Ascending aorta (tissue), 2 donors: ENCODE measurements at regions not wholly inside any gene's neighbourhood (a gene's known extent, or its start where the extent isn't known, plus 50 kb on each side); places are given as distances from the start of the nearest gene placed in this dataset.
A peak's percentile ranks its signal among the peaks of the same experiment; 100 is the strongest.
"Not testable (repeated sequence)": the region's sequence is repeated elsewhere in the genome, so short reads cannot be mapped to it uniquely, and the experiment has no call there.

Experiments
- DNase-seq, 2 donors: peaks; one replicate each; pipeline ENCODE4 v3.0.0-alpha.2; 2019; ENCODE audit warnings: low spot score in 2 of 2
- H3K27ac ChIP-seq, 2 donors: fragments of 200-600 bp; sonication (generic); one replicate each; pipeline ENCODE4 v1.5.1; 2016 to 2017; ENCODE audit warnings: mild to moderate bottlenecking in 1 of 2
- H3K27me3 ChIP-seq: fragments of 200-600 bp; sonication (generic); one replicate; pipeline ENCODE4 v1.5.1; 2017
- H3K36me3 ChIP-seq, 2 donors: fragments of 200-600 bp; sonication (generic); one replicate each; pipeline ENCODE4 v1.5.1; 2016
- H3K4me1 ChIP-seq, 2 donors: fragments of 200-600 bp; sonication (generic); one replicate each; pipeline ENCODE4 v1.5.1; 2016 to 2017; ENCODE audit warnings: mild to moderate bottlenecking in 1 of 2
- H3K4me3 ChIP-seq, 2 donors: fragments of 200-600 bp; sonication (generic); one replicate each; pipeline ENCODE4 v1.5.1; 2016 to 2017; ENCODE audit warnings: mild to moderate bottlenecking in 1 of 2
- H3K9me3 ChIP-seq, 2 donors: fragments of 200-600 bp; sonication (generic); one replicate each; pipeline ENCODE4 v1.5.1; 2016
- intact Hi-C: fragments of 100-400 bp; cut with DNase I; formaldehyde crosslinking; loops from one replicate; pipeline ENCODE4 v1.15.1; 2023
- TF ChIP-seq, protein P1 (sequence below), 3 experiments: fragments of 200-600 bp in 2 of 3; fragments of 450-650 bp in 1 of 3; sonication (generic) in 2 of 3; IDR thresholded peaks; one replicate each; pipeline ENCODE4 v1.5.1; 2016 to 2019; ENCODE audit warnings: antibody characterized with exemption in 3 of 3, mild to moderate bottlenecking in 1 of 3, moderate library complexity in 1 of 3

DNA sequence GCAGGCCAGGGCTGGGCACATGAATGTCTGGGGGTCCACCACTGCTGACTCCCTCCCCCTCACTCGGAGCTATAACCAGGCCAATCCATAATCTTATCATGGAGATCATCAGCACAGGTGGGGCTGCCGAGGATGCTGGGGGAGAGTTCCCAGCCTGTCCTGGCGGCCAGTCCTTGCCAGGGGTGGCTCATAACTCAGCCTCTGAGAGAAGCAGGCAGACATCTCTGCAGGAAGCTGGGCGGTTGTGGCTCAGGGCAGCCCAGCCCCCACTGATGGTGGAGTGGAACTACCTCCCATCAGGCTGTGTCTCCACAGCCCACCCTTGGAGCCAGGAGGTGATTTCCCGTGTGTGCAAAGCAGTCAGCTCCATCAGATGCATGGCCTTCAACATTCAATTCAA, 109.4 kb upstream of the ZNF92 start:
- Histone ChIP-seq H3K36me3 (no peaks in the 10 kb centered on the region), H3K4me1 (no peaks in the 10 kb centered on the region), H3K27me3 (no peaks in the 10 kb centered on the region), H3K4me3 (no peak overlapping the region), H3K27ac (no peak overlapping the region), H3K9me3 (no peaks in the 10 kb centered on the region)
- DNase-seq: no peak
- TF ChIP-seq, protein P1, sequence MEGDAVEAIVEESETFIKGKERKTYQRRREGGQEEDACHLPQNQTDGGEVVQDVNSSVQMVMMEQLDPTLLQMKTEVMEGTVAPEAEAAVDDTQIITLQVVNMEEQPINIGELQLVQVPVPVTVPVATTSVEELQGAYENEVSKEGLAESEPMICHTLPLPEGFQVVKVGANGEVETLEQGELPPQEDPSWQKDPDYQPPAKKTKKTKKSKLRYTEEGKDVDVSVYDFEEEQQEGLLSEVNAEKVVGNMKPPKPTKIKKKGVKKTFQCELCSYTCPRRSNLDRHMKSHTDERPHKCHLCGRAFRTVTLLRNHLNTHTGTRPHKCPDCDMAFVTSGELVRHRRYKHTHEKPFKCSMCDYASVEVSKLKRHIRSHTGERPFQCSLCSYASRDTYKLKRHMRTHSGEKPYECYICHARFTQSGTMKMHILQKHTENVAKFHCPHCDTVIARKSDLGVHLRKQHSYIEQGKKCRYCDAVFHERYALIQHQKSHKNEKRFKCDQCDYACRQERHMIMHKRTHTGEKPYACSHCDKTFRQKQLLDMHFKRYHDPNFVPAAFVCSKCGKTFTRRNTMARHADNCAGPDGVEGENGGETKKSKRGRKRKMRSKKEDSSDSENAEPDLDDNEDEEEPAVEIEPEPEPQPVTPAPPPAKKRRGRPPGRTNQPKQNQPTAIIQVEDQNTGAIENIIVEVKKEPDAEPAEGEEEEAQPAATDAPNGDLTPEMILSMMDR (IDR thresholded peaks at IDR 0.05): no peak
- intact Hi-C loops: no loop called here

DNA sequence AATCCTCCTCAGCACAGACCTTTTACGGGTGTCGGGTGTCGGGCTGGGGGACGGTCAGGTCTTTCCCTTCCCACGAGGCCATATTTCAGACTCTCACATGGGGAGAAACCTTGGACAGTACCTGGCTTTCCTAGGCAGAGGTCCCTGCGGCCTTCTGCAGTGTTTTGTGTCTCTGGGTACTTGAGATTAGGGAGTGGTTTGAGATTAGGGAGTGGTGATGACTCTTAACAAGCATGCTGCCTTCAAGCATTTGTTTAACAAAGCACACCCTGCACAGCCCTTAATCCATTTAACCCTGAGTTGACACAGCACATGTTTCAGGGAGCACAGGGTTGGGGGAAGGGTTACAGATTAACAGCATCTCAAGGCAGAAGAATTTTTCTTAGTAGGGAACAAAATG, 113.0 kb upstream of the ZNF92 start:
- H3K36me3 ChIP-seq, intact Hi-C loops, H3K4me1 ChIP-seq, H3K9me3 ChIP-seq, H3K27ac ChIP-seq, H3K4me3 ChIP-seq, DNase-seq, H3K27me3 ChIP-seq: not testable (repeated sequence)

DNA sequence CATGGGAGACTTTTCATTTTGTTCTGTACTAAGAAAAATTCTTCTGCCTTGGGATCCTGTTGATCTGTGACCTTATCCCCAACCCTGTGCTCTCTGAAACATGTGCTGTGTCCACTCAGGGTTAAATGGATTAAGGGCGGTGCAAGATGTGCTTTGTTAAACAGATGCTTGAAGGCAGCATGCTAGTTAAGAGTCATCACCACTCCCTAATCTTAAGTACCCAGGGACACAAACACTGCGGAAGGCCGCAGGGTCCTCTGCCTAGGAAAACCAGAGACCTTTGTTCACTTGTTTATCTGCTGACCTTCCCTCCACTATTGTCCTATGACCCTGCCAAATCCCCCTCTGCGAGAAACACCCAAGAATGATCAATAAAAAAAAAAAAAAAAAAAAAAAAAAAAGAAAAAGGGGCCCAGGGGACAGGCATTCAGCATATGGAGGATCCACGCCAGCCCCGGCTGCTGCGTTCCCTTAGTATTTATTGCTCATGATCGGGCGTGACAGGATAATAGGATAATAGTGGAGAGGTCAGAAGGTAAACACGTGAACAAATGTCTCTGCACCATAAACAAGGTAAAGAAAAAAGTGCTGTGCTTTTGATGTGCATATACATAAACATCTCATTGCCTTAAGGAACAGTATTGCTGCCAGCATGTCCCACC, 113.7 kb upstream of the ZNF92 start:
- H3K4me1 ChIP-seq, H3K9me3 ChIP-seq, H3K36me3 ChIP-seq, DNase-seq, H3K4me3 ChIP-seq, H3K27me3 ChIP-seq, H3K27ac ChIP-seq, intact Hi-C loops: not testable (repeated sequence)

DNA sequence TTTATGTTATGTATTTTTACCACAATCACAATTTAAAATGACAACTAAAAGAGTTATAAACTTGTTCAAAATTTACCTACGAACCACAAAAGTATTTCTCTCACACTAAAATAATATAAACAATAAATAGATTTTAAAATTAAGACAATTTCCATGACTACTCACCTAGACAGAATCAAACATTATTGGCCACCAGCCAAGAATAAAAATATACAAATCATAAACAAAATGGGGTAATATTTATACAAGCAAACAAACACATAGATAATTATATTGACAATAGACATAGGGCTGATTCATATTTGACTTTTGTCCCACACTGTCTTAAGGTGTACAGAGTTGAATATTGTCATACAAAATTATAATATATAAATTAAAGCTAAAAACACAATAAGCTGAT, 119.6 kb upstream of the ZNF92 start:
- no peaks in the 10 kb centered on the region for H3K4me1 ChIP-seq
- no peaks in the 10 kb centered on the region for H3K36me3 ChIP-seq
- H3K9me3 ChIP-seq: no peaks in the 10 kb centered on the region
- H3K4me3 ChIP-seq: no peak overlapping the region
- no peak overlapping the region for H3K27ac ChIP-seq
- H3K27me3 ChIP-seq: no peaks in the 10 kb centered on the region
- TF ChIP-seq, protein P1 (IDR thresholded peaks at IDR 0.05): no peak
- intact Hi-C loops: no loop called here
- DNase-seq: no peak

DNA sequence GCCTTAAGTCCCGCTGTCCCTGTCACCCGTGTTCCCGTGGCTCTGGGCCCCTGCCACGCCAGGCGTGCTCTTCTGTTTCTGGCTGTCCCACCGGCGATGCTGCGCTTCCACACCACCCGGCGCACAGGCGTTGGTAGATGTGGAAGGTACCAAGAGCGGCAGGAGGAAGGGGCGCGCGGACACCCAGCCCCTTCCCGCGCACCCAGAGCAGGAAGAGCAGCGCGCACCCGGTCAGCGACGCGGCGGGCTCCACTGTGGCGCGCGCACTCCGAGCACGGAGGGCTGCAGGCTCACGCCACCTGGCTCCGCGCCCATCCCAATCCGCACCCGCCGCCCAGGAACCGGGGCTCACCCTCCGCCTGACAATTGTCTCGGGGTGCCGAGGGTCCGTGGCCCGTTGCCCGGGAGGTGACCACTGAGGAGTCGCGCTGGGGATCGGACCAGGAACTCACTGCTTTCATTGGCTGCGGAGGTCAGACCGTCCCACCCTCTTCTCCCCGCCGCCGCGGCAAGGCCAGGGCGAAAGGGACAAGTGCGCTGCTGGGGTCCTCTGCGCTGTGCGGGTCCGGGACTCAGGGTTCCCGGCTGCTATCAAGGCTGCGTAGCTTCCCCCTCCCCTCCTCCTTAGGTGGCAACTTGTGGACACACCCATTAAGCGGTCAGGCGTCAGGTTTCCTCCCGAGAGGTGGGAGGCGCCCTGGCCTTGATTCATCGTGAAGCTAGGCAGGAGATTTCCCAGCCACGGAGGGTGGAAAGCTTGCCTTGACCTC, 121.6 kb upstream of the ZNF92 start:
- TF ChIP-seq, protein P1 (IDR thresholded peaks at IDR 0.05): no peak
- H3K4me1 ChIP-seq: no peaks in the 10 kb centered on the region
- no peaks in the 10 kb centered on the region for H3K36me3 ChIP-seq
- H3K4me3 ChIP-seq: peak overlapping the region; percentile 72 to 91
- no peak overlapping the region for H3K27ac ChIP-seq
- DNase-seq: peak in 1 of 2 donors; percentile 62
- H3K27me3 ChIP-seq: no peaks in the 10 kb centered on the region
- H3K9me3 ChIP-seq: no peaks in the 10 kb centered on the region
- intact Hi-C loops: no loop called here

DNA sequence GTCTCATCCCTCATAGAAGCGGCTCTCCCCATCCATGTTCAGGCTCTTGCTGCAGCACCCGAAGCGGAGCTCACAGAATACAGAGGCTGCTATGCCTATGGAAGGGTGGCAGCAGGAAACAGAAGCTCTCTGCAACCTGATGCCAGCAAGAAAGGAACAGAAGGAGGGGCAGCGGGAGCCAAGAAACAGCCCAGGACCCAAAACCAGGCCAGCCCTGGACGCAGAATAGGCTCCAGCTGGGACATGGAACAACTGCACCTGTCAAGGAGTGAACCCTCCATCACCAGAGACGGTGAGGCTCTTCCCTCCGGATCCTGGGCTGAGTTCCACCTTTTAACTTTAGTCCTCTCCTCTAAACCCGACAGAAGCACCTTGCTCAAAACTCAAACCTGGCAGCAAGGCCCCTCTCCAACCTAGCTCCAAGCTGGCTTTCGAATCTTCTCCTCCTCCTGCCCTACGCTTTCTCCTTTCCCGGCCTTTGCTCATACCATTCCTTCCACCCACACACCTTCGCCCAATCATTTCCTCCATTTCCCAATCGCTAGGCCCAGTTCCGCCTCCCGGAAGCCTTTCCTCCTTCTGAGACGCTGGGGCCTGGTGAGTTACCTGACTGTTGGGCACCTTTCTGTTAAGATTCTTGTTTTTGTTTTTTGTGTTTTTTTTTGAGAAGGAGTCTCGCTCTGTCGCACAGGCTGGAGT, 122.8 kb upstream of the ZNF92 start:
- H3K4me1 ChIP-seq: no peaks in the 10 kb centered on the region
- DNase-seq: no peak
- intact Hi-C loops: no loop called here

More for the DNA sequence above, 122.8 kb upstream of the ZNF92 start:
- Histone ChIP-seq H3K27ac (no peak overlapping the region), H3K4me3 (no peak overlapping the region), H3K36me3 (no peaks in the 10 kb centered on the region), H3K27me3 (no peaks in the 10 kb centered on the region), H3K9me3 (no peaks in the 10 kb centered on the region)
- TF ChIP-seq, protein P1 (IDR thresholded peaks at IDR 0.05): no peak
